Ishikawa (cell line): ENCODE measurements at regions not wholly inside any gene's neighbourhood (a gene's known extent, or its start where the extent isn't known, plus 50 kb on each side); places are given as distances from the start of the nearest gene placed in this dataset.

ENCODE experiments used
- CEBPB ChIP-seq: IDR thresholded peaks from 2 replicates; pipeline ENCODE4 v1.6.1; 2012
- CREB1 ChIP-seq: IDR thresholded peaks from 2 replicates; pipeline ENCODE4 v1.6.1; 2012; ENCODE audit warnings: low read depth
- EP300 ChIP-seq: IDR thresholded peaks from 2 replicates; pipeline ENCODE4 v1.6.1; 2012; ENCODE audit warnings: borderline replicate concordance
- RAD21 ChIP-seq: IDR thresholded peaks from 2 replicates; pipeline ENCODE4 v1.6.1; 2012; ENCODE audit warnings: low read depth
- TAF1 ChIP-seq: IDR thresholded peaks from 2 replicates; pipeline ENCODE4 v1.6.1; 2012; ENCODE audit warnings: low read depth, mild to moderate bottlenecking
- TCF12 ChIP-seq: IDR thresholded peaks from 2 replicates; pipeline ENCODE4 v1.6.1; 2012; ENCODE audit warnings: low read depth
- TEAD4 ChIP-seq: IDR thresholded peaks from 2 replicates; pipeline ENCODE4 v1.6.1; 2012
- TF ChIP-seq, protein P1 (sequence below): IDR thresholded peaks from 2 replicates; pipeline ENCODE4 v1.6.1; 2012
- TF ChIP-seq, protein P2 (sequence below): IDR thresholded peaks from 2 replicates; pipeline ENCODE4 v1.6.1; 2012
- TF ChIP-seq, protein P3 (sequence below): IDR thresholded peaks from 2 replicates; pipeline ENCODE4 v1.6.1; 2012; ENCODE audit warnings: low read depth, mild to moderate bottlenecking

DNA sequence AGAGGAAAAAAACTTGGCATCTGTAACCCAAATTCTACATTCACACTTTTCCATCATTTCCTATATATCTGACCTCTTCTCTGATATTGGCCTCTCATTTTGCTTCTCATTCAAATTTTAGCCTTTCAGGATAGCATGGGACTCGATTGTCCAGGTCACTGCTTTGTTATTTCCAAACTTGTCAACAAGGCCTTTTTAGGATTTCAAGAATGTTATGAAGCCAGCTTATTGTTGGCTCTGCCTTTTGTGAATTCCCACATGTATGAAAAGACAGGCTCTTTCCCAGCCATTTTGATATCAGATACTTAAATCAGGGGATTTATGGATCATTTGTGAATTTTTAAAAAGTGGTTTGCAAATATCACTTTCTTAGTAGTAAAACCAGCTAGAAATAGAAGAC, 663.5 kb downstream of the NCAM2 start:
- TF ChIP-seq EP300, result no peak
- no peak for TF ChIP-seq TEAD4
- TF ChIP-seq, protein P1, sequence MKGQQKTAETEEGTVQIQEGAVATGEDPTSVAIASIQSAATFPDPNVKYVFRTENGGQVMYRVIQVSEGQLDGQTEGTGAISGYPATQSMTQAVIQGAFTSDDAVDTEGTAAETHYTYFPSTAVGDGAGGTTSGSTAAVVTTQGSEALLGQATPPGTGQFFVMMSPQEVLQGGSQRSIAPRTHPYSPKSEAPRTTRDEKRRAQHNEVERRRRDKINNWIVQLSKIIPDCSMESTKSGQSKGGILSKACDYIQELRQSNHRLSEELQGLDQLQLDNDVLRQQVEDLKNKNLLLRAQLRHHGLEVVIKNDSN, result no peak
- no peak for TF ChIP-seq TAF1
- TF ChIP-seq, protein P2, sequence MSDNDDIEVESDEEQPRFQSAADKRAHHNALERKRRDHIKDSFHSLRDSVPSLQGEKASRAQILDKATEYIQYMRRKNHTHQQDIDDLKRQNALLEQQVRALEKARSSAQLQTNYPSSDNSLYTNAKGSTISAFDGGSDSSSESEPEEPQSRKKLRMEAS, result no peak
- no peak for TF ChIP-seq RAD21
- TF ChIP-seq, protein P3, sequence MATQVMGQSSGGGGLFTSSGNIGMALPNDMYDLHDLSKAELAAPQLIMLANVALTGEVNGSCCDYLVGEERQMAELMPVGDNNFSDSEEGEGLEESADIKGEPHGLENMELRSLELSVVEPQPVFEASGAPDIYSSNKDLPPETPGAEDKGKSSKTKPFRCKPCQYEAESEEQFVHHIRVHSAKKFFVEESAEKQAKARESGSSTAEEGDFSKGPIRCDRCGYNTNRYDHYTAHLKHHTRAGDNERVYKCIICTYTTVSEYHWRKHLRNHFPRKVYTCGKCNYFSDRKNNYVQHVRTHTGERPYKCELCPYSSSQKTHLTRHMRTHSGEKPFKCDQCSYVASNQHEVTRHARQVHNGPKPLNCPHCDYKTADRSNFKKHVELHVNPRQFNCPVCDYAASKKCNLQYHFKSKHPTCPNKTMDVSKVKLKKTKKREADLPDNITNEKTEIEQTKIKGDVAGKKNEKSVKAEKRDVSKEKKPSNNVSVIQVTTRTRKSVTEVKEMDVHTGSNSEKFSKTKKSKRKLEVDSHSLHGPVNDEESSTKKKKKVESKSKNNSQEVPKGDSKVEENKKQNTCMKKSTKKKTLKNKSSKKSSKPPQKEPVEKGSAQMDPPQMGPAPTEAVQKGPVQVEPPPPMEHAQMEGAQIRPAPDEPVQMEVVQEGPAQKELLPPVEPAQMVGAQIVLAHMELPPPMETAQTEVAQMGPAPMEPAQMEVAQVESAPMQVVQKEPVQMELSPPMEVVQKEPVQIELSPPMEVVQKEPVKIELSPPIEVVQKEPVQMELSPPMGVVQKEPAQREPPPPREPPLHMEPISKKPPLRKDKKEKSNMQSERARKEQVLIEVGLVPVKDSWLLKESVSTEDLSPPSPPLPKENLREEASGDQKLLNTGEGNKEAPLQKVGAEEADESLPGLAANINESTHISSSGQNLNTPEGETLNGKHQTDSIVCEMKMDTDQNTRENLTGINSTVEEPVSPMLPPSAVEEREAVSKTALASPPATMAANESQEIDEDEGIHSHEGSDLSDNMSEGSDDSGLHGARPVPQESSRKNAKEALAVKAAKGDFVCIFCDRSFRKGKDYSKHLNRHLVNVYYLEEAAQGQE, result no peak
- no peak for TF ChIP-seq CEBPB
- TF ChIP-seq CREB1, result no peak
- no peak for TF ChIP-seq TCF12
